ENCODE measurements at regions not wholly inside any gene's neighbourhood (a gene's known extent, or its start where the extent isn't known, plus 50 kb on each side); places are given as distances from the start of the nearest gene placed in this dataset.
"Not testable (repeated sequence)": the region's sequence is repeated elsewhere in the genome, so short reads cannot be mapped to it uniquely, and the experiment has no call there.

DNA sequence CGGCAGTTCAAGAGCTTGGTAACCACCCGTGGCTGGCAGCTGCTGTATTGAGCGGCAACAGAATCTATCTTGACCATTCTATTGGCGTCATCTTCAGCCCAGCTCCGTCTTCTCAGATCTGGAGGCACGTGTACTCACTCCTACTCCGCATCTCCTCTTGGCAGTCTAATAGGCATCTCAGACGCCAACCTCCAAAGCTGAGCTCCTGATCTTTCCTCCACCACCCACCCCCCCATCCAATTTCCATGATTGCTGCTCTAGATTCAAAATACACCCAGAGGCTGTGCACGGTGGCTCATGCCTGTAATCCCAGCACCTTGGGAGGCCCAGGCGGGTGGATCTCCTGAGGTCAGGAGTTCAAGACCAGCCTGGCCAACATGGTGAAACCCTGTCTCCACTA, 84.6 kb upstream of the CASZ1 start:
- ATAC-seq (no peak), DNase-seq (ENCODE audit: low spot score in 2 of 2) (no peak)
- no peaks in the 10 kb centered on the region for H3K9me3 Mint-ChIP-seq
- no peaks in the 10 kb centered on the region for H3K36me3 Mint-ChIP-seq
- H3K4me3 Mint-ChIP-seq, result no peak overlapping the region
- H3K27ac Mint-ChIP-seq, result no peak overlapping the region
- no peaks in the 10 kb centered on the region for H3K4me1 Mint-ChIP-seq

DNA sequence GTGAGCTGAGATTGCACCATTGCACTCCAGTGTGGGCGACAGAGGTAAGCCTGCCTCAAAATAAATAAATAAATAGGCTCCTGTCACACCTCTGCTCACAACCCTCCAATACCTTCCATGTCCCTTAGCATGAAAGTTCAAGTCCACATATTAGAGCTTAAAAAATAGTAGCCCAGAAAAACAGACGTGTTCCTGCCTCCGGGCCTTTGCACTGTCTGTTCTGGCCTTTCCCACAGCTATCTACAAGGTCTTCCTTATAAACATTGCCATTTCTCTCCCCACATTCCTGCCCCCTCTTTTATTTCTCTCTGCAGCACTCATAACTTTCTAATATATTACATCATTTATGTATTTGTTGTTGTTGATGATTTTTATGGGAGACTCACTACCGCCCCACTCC, 85.6 kb upstream of the CASZ1 start:
- no peaks in the 10 kb centered on the region for H3K4me1 Mint-ChIP-seq
- H3K9me3 Mint-ChIP-seq, result no peaks in the 10 kb centered on the region
- no peak for DNase-seq (ENCODE audit: low spot score in 2 of 2)
- H3K4me3 Mint-ChIP-seq, result no peak overlapping the region
- no peak for ATAC-seq
- no peak overlapping the region for H3K27ac Mint-ChIP-seq
- H3K36me3 Mint-ChIP-seq, result no peaks in the 10 kb centered on the region

DNA sequence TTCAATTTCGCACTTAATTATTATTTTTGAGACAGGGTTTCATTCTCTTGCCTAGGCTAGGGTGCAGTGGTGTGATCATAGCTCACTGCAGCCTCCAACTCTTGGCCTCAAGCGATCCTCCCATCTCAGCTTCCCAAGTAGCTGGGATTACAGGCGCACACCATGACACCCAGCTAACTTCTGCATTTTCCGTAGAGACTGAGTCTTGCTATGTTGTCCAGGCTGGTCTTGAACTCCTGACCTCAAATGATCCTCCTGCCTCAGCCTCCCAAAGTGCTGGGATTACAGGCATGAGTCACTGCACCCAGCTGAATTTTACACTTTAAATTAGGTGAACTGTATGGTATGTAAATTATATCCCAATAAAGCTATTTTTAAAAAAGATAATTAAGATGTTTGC, 90.6 kb upstream of the CASZ1 start:
- H3K27ac Mint-ChIP-seq; DNase-seq (ENCODE audit: low spot score in 2 of 2); H3K36me3 Mint-ChIP-seq; ATAC-seq; H3K9me3 Mint-ChIP-seq; H3K4me3 Mint-ChIP-seq; H3K4me1 Mint-ChIP-seq: not testable (repeated sequence)

DNA sequence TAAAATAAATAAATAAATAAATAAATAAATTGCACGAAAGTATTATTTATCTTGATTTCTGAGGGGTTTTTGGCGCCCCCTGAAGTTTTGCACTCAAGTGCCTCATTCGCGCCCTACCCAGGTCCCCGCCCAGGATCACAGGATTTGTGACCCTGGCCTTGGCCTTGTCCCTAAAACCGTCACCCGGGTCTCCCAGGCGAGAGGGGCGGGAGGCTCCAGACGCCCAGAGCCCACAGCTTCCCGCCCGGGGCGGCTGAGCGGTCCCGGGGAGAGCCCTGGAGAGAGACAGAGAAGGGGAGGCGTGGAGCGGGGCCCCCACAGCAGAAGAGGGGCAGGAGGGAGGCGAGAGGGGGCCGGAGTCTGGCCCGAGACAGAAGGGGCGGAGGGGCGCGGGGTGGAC, 91.8 kb upstream of the CASZ1 start:
- ATAC-seq, result no peak
- Mint-ChIP-seq H3K4me3 (no peak overlapping the region), H3K36me3 (no peaks in the 10 kb centered on the region)

DNA sequence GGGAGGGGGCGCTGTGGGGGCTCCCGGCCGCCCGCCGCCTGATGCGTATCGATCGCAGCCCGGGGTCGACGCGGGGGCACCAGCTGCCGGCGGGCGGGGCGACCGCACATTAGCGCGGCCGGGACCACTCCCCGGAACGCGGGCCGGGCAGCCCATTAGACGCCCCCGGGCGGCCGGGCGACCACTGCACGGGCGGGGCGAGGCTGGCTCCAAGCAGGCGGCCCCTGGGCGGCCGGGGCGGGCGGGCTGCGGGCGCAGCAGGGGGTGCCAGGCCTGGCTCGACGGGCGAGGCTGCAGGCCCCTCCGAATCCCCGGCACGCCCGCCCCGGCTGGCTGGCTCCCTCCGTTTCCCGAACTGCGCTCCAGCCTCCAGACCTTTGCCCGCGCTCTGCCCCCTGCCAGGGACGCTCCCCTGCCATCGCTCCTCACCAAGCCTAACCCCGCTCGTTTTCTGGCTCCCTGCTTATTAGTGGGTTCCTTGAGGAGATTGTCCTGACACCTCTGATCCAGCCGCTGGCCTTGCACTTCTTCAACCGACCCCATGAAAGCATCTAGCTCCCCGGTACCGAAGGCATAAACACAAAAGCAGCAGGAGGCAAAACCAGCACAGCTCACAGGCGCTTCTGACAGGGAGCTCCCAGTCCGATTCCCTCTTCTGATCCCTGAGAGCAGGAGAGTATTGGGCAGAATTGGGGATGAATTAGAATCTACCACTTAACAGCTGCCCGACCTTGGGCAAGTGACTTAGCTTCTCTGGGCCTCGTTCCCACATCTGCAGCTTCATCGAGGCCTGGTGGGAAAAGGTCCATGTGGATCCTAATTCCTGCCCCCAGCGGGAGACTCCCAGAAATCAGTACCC, 92.6 kb upstream of the CASZ1 start:
- Mint-ChIP-seq H3K27ac (no peak overlapping the region), H3K4me1 (peaks cover 16% of the 10 kb centered on the region), H3K9me3 (no peaks in the 10 kb centered on the region), H3K36me3 (no peaks in the 10 kb centered on the region), H3K4me3 (peak overlapping the region; percentile 33)
- DNase-seq (ENCODE audit: low spot score in 2 of 2) (no peak), ATAC-seq (no peak)

More for the DNA sequence above, 91.8 kb upstream of the CASZ1 start:
- Mint-ChIP-seq H3K27ac (no peak overlapping the region), H3K4me1 (peaks cover 16% of the 10 kb centered on the region), H3K9me3 (no peaks in the 10 kb centered on the region)
- no peak for DNase-seq (ENCODE audit: low spot score in 2 of 2)

DNA sequence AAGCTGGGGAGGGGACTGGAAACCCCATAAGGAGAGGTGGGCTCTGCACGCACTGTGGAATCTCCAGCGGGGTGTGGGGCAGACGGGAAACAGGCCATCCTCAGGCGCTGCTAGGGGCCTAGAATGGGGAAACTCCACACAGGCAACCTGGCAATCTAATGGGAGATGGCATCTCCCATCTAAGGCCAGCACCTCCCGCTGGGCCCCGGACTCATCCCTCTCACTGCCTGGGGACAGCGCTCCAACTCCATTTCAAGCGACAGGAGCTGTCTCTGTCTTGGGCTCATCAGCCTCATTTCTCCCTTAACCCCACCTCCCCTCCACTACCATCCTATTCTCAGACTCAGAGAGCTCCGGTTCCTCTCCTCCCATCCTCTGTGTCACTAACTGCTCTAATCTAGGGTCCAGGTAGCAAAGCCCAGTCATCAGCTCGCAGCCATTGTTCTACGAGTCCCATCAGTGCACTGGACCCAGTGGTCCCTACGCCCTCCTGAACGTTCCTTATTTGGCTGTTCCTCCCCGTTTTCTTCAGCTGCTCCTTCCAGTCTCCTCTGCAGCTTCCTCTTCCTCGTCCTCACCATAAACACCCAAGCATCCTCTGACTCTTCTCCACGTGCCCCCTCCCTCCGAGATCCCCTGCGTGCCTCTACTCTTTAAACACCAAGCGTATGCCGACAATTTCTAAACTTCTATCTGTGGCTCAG, 93.4 kb upstream of the CASZ1 start:
- H3K4me3 Mint-ChIP-seq, result no peak overlapping the region
- ATAC-seq (no peak), DNase-seq (ENCODE audit: low spot score in 2 of 2) (no peak)
- peaks cover 16% of the 10 kb centered on the region for H3K4me1 Mint-ChIP-seq
- H3K27ac Mint-ChIP-seq, result no peak overlapping the region
- no peaks in the 10 kb centered on the region for H3K36me3 Mint-ChIP-seq
- H3K9me3 Mint-ChIP-seq, result no peaks in the 10 kb centered on the region

DNA sequence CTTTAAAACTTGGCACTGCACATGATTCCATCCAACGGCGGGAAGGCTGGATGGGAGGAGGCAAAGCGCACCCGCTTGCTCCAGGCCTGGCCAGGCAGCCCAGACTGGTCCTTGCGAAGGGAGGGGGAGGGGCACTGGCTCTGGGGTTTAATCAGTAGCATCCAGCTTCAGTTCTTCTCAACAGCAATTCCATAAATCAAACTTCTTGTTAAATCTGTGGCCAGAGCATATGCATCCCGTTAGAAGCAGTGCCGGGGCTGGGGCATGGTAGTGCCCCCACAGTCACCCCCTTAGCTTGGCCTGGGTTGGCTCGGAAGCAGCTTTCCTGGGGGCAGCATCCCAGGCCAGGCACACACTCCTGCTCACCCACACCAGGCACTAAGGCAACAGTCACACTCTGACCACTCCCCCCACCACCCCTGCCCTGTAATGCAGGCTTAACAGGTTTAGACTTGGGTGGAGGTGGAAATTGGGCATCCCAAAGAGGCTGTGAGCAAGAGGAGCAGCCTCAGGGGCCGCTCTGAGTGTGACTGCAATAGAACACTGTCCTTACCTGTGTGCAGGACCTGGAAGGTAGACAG, 94.1 kb upstream of the CASZ1 start:
- H3K4me3 Mint-ChIP-seq, result no peak overlapping the region
- ATAC-seq (no peak), DNase-seq (ENCODE audit: low spot score in 2 of 2) (no peak)
- H3K4me1 Mint-ChIP-seq, result peaks cover 16% of the 10 kb centered on the region
- H3K36me3 Mint-ChIP-seq, result no peaks in the 10 kb centered on the region
- no peaks in the 10 kb centered on the region for H3K9me3 Mint-ChIP-seq
- H3K27ac Mint-ChIP-seq, result no peak overlapping the region

DNA sequence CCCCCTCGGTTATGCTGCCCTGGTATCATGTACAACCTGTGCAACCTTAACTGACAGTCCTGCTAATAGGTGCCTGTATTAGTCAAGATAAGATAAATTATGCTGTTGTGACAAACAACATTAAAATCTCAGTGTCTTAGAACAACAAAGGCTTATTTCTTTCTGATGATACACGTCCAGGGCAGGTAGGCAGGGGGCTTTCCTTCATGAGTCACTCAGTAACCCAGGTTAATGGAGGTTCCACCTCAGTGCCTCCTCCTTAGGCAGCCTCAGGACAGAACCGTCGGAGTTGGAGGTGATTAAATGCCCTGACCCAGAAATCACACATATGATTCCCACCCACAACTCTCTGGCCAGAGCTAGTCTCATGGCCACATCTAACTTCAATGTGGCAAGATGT, 94.6 kb upstream of the CASZ1 start:
- no peak overlapping the region for H3K27ac Mint-ChIP-seq
- H3K9me3 Mint-ChIP-seq, result no peaks in the 10 kb centered on the region
- no peak overlapping the region for H3K4me3 Mint-ChIP-seq
- ATAC-seq, result peak; percentile 11
- peaks cover 16% of the 10 kb centered on the region for H3K4me1 Mint-ChIP-seq
- no peak for DNase-seq (ENCODE audit: low spot score in 2 of 2)
- no peaks in the 10 kb centered on the region for H3K36me3 Mint-ChIP-seq

DNA sequence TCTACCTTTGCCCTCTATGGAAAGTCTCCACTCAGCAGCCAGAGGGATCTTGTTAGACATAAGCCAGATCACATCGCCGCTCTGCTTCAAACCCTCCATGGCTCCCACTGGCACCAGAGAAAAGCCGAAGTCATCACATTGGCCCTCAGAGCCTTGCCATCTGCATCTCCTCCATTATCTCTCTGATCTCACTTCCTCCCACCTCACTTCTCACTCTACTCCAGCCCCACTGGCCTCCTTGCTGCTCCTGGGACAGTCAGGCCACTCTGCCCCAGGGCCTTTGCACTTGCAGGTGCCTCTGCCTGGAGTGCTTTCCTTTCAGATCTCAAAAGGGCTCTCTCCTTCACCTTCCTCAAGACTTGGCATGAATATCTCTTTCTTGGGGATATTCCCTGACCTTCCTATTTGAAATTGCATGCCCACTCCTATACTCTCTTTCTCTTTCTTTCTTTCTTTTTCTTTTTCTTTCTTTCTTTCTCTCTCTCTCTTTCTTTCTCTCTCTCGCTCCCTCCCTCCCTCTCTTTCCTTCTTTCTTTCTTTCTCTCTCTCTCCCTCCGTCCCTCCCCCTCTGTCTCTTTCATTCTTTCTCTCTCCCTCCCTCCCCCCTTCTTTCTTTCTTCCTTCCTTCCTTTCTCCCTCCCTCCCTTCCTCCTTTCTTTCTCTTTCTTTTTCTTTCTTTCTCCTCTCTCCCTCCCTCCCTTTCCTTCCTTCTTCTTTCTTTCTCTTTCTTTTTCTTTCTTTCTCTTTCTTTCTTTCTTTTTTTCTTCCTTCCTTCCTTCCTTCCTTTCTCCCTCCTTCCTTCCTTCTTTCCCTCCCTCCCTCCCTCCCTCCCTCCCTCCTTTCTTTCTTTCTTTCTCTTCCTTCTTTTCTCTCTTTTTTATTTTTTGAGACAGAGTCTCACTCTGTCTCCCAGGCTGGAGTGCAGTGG, 96.0 kb upstream of the CASZ1 start:
- Mint-ChIP-seq H3K4me1 (peaks cover 16% of the 10 kb centered on the region), H3K36me3 (no peaks in the 10 kb centered on the region), H3K27ac (no peak overlapping the region), H3K9me3 (no peaks in the 10 kb centered on the region), H3K4me3 (no peak overlapping the region)
- no peak for ATAC-seq
- no peak for DNase-seq (ENCODE audit: low spot score in 2 of 2)

DNA sequence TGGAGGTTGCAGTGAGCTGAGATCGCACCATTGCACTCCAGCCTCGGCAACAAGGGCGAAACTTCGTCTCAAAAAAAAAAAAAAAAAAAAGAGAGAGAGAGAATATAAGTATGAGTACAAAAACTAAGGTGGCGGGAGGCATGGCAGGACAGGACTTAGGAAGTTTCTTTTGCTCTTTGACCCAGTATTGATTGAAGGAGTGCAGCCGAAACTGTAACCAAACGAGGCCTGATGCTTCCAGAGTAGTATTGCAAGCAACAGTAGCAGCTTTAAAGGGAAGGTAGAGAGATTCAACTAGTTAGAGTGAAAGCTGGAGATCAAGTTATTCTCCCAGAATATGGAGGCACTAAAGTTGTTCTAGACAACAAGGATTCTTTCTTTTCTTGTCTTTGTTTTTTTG, 99.2 kb upstream of the CASZ1 start:
- H3K4me1 Mint-ChIP-seq, result peaks cover 12% of the 10 kb centered on the region
- no peaks in the 10 kb centered on the region for H3K36me3 Mint-ChIP-seq
- H3K4me3 Mint-ChIP-seq, result no peak overlapping the region
- ATAC-seq (no peak), DNase-seq (ENCODE audit: low spot score in 2 of 2) (no peak)
- no peak overlapping the region for H3K27ac Mint-ChIP-seq
- no peaks in the 10 kb centered on the region for H3K9me3 Mint-ChIP-seq

DNA sequence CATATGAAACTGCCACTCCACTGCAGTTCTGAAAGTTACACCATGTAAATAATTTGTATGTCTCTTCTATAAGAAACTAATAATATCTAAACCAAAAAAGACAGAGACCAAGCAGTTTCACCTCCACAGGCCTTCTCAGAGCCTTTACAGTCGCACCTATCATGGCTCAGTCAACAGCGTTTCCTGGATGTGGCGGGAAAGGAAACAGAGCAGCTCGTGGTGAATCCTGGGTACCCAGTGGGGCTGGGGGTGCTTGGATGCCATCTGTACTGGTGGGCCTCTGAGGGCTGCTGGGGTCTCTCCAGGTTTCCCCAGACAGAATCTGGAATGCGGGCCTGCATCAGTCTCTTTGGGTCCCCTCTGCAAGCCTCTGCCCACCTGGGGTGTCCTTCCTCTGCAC, 100.2 kb upstream of the CASZ1 start:
- no peak overlapping the region for H3K4me3 Mint-ChIP-seq

DNA sequence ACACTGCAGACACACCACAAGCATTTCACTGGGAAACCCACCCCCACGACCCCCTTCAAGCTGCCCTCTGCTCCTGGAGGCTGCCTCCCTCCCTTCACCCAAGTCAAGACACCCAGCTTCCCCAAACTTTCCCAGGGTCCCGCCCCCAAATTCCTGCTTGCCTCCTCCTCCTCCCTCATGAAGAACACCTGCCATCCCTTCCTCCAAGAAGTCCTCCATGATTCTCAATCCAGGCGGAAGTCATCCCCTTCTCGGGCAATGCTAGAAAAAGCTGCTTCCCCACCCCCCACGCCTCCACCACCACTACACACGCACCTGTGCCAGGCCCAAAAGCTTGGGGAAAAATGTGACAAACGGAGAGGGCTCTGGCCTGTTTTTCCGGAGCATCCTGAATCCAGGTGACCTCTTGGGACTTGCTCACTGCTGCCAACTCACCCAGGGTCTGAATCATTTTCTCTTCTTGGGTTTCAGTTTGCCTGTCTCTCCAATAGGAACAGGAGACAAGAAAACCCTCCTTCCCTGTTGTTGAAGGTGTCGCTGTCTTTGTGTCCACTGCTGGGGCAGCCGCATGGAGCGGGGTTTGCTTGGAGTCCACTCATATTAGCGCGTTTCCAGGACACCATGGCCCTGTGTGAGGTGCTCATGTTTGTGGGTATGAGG, 101.0 kb upstream of the CASZ1 start:
- H3K9me3 Mint-ChIP-seq, result no peaks in the 10 kb centered on the region
- peaks cover 12% of the 10 kb centered on the region for H3K4me1 Mint-ChIP-seq
- no peak overlapping the region for H3K27ac Mint-ChIP-seq
- ATAC-seq, result no peak
- no peak overlapping the region for H3K4me3 Mint-ChIP-seq
- no peak for DNase-seq (ENCODE audit: low spot score in 2 of 2)
- no peaks in the 10 kb centered on the region for H3K36me3 Mint-ChIP-seq

More for the DNA sequence above, 100.2 kb upstream of the CASZ1 start:
- Mint-ChIP-seq H3K4me1 (peaks cover 17% of the 10 kb centered on the region), H3K9me3 (no peaks in the 10 kb centered on the region), H3K36me3 (no peaks in the 10 kb centered on the region), H3K27ac (no peak overlapping the region)
- DNase-seq (ENCODE audit: low spot score in 2 of 2) (no peak), ATAC-seq (no peak)

DNA sequence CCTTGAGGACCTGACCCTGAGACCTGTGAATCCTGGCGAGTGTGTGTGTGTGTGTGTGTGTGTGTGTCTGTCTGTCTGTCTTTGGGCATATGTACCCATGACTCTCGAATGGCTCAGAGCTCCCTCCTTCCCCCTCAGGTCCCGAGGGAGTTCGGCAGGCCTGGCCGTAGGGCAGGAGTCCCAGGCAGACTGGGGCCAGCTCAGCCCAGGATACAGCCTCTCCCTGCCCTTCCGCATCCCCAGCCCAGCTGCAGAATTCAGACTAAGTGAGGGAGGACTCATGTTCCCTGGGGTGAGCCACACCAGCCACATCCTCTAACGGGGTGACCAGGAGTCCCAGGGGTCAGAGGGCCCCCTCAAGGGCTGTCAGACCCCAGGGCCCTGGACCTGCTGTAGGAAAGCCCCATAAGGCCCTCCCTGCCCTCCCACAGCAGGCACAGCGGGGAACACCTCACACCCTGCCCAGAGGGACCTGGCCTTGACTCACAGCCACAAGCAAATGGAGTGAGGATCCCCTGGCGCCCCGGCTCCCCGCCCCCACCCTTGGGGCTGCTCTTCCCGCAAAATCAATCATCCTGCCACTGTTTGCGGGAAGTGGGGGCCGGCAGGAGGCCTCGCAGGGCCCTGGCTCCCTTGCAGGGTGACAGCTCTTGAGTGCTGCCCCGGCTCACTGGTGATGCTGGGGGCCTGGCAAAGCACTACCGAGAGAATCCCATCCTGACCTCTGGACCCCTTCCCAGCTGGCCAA, 101.7 kb upstream of the CASZ1 start:
- Mint-ChIP-seq H3K9me3 (no peaks in the 10 kb centered on the region), H3K27ac (no peak overlapping the region), H3K36me3 (no peaks in the 10 kb centered on the region), H3K4me3 (no peak overlapping the region), H3K4me1 (peaks cover 6% of the 10 kb centered on the region)
- no peak for DNase-seq (ENCODE audit: low spot score in 2 of 2)
- peak; percentile 32 for ATAC-seq

DNA sequence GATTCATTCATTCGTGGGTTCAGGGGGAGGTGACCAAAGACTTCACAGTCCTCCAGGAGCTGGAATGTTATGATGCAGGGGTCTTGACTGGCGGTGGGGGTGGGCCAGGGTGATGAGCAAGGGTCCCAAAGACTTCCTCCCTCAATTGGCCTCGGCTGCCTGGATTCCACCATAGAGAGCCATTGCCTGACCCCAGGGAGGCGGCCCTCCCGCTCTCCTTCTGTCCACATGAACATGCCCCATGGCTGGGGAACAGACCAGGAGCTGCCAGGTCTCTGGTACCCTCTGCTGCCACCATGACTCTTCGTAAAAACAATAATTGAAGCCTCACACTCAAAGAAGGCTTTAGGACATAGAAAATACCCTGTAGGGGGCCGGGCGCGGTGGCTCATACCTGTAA, 102.5 kb upstream of the CASZ1 start:
- ATAC-seq (no peak), DNase-seq (ENCODE audit: low spot score in 2 of 2) (no peak)
- Mint-ChIP-seq H3K27ac (no peak overlapping the region), H3K9me3 (no peaks in the 10 kb centered on the region), H3K4me1 (peaks cover 10% of the 10 kb centered on the region), H3K4me3 (no peak overlapping the region), H3K36me3 (no peaks in the 10 kb centered on the region)

All from stimulated activated effector memory CD8-positive, alpha-beta T cell treated with anti-CD3 and anti-CD28 coated beads, Interleukin-12 subunit alpha, Interleukin-12 subunit beta, amount 100 ng/mL, for 72 hours (primary cell).